GM12865 (cell line): ENCODE measurements at regions not wholly inside any gene's neighbourhood (a gene's known extent, or its start where the extent isn't known, plus 50 kb on each side); places are given as distances from the start of the nearest gene placed in this dataset.

Experiments
- DNase-seq: peaks from one replicate; pipeline ENCODE4 v3.0.0; 2010; ENCODE audit warnings: low read depth
- H3K4me3 ChIP-seq: 2 replicates; pipeline ENCODE4 v1.5.1; 2011; ENCODE audit warnings: mild to moderate bottlenecking, low read depth, low read length, control low read depth
- CTCF ChIP-seq: IDR thresholded peaks from 2 replicates; pipeline ENCODE4 v1.5.1; 2011; ENCODE audit warnings: low read length, control low read depth, low read depth, inconsistent platforms; ENCODE audit not compliant: insufficient read depth; ENCODE audit errors: missing control alignments

DNA sequence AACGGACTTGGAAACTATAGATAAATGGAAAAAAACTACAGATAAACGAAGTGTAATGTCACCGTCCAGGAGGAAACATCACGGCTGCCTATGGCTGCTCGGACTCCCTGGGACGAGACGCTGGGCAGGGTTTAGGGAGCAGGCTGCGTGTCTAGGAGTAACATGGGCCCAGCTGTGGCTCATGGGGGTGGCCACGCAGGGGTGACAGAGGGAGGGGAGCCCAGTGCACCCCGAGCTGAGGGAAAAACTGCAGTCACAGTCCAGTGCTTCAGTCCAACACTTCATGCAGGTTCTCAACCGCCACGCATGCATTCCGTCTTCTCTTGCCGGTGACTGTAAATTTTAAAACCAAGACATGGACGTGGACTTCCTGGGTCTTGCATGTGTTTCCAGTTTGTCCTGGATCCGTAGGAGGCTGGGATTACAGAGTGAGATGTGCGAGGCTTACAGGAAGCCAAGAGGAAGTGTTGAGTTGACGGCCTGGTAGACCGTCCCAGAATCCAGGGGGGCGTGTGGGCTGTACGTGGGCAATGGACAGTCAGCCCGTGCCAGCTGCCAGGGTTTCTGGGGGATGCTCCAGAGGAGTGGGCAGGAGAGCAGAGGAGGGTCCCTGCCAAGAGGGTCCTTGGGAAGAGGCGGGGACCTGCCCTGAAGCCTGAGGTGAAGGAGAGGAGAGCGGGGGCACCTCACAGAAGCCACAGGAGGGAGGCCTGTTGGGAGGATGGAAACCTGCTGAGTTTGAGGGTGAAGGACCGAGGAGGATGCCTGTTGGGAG lies 691.4 kb downstream of the BRD1 start:
- TF ChIP-seq CTCF: no peak
- H3K4me3 ChIP-seq: no peak overlapping the region
- DNase-seq: no peak

- no peak for DNase-seq
- no peak overlapping the region for H3K4me3 ChIP-seq
- TF ChIP-seq CTCF: no peak
Observed at GRCh38 chr22:49134076-49134475, 693.6 kb downstream of the BRD1 start.

DNA sequence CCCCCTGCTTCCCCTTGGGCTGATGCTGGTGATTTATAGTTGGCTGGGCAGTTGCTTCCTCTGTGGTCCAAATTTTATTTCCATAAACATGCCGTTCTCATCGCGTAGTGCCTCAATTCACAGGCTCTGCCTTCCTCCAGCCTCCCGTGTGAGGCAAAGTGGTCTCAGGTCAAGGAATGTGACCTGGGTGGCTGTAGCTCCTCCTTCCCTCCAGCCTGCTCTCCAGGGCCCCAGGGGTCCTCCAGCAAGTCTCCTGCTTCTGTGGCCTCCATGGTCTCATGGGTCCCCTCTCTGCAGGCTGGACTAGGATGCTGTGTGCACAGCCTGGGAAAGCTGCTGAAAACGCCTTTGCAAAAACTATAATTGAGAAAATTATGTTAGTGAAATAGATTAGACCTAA lies 694.1 kb downstream of the BRD1 start:
- H3K4me3 ChIP-seq: no peak overlapping the region
- DNase-seq: no peak
- no peak for TF ChIP-seq CTCF

DNA sequence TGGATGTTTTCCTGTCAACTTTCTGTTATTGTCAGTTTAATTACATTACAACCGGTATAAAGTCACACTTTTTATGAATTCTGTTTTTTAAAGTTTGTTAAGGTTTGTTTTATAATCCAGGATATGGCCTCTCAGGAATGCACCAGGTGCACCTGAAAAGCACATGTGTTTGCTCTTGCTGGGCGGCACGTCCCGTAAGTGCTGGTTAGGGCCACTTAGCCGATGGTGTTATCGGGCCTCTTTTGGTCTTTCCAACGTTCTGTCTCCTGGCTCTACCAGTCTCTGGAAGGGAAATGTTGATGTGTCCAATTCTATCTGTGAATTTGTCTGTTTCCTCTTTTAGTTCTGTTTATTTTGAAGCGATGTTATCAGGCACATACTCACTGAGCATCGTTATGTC lies 695.7 kb downstream of the BRD1 start:
- no peak for TF ChIP-seq CTCF
- no peak for DNase-seq
- H3K4me3 ChIP-seq: no peak overlapping the region

- H3K4me3 ChIP-seq: no peak overlapping the region
- DNase-seq: no peak
- TF ChIP-seq CTCF: no peak
Observed at GRCh38 chr22:49129736-49130135, 697.9 kb downstream of the BRD1 start.

GRCh38 chr22:49128874-49129273 lies 698.8 kb downstream of the BRD1 start:
- no peak for DNase-seq
- no peak overlapping the region for H3K4me3 ChIP-seq
- no peak for TF ChIP-seq CTCF

DNA sequence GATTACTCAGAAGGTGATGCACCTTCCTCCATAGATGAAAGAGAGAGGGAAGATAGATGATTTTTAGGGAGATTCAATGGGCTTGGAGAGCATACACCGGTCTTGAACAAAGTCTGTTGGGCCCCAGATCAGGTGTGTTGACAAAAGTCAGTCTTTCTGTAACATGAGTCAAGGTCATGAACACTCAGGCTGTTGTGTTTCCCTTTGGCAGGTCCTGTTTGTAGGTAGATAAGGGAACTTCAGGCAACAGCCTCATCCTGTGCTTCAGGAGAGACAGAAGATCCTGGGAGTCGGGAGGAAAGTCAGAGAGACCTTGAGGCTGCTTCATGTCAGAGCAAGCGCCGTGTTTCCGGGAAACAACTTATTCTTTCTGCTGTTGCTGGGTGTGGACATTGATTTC lies 703.1 kb downstream of the BRD1 start:
- no peak overlapping the region for H3K4me3 ChIP-seq
- no peak for TF ChIP-seq CTCF
- no peak for DNase-seq
